SKM-1 (cell line): ENCODE measurements at regions not wholly inside any gene's neighbourhood (a gene's known extent, or its start where the extent isn't known, plus 50 kb on each side); places are given as distances from the start of the nearest gene placed in this dataset.
"Not testable (repeated sequence)": the region's sequence is repeated elsewhere in the genome, so short reads cannot be mapped to it uniquely, and the experiment has no call there.

Source experiments
- DNase-seq: peaks from one replicate; lab custom pipeline; 2025; ENCODE audit not compliant: unreplicated experiment; lab: John Stamatoyannopoulos, UW

DNA sequence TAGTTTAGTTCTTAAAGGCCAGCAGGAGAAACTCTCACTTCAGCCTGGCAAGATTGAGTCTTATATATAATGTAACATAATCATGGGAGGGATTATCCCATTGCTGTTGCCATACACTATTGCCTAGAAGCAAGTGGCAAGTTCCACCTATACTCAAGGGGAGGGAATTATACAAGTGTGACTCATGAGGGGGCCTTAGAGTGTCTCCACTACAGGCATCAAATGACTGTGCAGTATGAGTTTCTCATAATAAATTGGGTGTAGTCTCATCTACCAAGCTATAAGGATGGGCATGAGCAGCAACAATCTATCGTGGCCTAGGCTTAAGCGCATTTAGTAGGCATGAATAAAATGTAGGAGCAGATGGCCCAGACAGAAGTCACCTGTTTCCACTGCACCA is 89.1 kb upstream of the C1GALT1C1 start:
- DNase-seq, result no peak

DNA sequence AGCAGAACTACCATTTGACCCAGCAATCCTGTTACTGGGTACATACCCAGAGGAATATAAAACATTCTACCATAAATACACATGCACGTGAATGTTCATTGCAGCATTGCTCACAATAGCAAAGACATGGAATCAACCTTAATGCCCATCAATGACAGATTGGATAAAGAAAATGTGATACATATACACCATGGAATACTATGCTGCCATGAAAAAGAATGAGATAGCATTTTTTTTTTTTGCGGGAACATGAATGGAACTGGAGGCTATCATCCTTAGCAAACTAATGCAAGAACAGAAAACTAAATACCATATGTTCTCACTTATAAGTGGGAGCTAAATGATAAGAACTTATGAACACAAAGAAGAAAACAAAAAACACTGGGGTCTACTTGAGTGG is 72.5 kb upstream of the C1GALT1C1 start:
- not testable (repeated sequence) for DNase-seq

DNA sequence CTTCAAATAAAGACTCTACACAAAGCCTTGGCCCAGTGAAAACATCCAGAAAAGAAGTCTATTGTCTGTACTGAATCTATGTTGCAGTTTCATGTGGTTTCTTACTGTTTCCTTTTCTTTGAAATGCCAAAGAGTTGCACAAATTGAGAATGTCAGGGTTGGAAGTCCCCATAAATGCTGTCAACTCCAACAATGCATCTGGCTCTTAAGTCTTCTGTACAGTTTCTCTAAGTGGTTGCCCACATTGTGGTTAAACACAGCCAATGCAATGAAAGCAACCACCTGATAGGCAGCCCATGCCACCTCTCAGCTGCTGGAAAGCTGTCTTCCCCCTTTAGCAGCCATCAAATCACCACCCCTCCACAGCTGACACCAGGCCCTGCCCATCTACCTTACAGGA is 67.2 kb upstream of the C1GALT1C1 start:
- DNase-seq, result no peak

DNA sequence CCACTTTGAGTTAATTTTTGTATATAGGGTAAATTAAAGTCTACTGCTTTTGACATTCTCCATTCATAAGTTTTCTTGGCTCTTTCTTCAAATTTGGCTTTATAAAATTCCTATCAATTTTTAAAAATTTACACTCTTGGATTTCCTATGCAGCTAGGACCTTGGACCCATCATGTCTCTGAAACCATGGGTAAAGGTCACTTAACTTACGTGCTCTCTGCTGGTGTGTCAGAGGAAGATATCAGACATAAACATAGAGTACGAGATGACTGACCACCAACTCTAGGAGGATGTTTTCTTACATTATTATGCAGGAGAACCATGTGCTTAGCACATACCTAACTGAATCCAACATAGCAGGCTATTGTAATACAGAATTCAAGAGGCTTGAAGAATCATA is 62.5 kb upstream of the C1GALT1C1 start:
- no peak for DNase-seq

DNA sequence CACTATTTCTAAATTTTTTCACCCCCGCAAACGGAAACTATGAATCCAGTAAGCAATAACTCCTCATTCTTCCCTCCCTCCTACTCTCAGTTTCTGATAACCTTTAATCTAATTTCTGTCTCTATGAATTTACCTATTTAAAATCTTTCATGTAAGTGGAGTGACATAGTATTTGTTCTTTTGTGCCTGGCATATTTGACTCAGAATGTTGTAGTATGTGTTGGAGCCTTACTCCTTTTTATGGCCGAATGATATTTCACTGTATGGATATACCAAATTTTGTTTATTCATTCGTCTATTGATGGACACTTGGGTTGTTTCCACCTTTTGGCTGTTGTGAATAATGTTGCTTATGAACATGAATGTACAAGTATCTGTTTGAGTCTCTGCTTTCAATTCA is 61.1 kb upstream of the C1GALT1C1 start:
- DNase-seq, result no peak

- DNase-seq, result no peak
These were observed 60.5 kb upstream of the C1GALT1C1 start for GRCh38 chrX:120690344-120690743.

DNA sequence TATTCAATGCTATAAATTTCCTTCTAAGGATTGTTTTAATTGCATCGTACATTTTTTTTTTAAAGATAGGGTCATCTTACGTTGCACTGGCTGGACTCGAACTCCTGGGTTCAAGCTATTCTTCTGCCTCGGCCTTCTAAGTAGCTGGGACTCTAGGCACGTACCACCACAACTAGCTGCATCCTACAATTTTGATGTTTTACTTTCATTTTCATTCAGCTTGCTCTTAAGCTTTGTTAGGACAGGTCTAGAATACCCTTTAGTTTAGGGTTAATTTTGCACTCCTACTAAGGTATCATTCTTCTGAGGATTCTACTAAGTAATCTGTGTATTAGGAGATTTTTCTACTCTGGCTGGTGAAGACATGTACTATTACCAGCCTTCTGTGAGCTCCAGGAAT is 50.2 kb upstream of the C1GALT1C1 start:
- no peak for DNase-seq
